GM12878 (cell line): ENCODE measurements at regions not wholly inside any gene's neighbourhood (a gene's known extent, or its start where the extent isn't known, plus 50 kb on each side); places are given as distances from the start of the nearest gene placed in this dataset.

Experiments
- ATF7 ChIP-seq: fragments of 450-650 bp; IDR thresholded peaks from 2 replicates; pipeline ENCODE4 v1.6.1; 2016; ENCODE audit warnings: low read depth, mild to moderate bottlenecking
- GATAD2B ChIP-seq: fragments of 450-650 bp; conservative IDR thresholded peaks from 2 replicates; pipeline ENCODE4 v1.6.1; 2017; ENCODE audit warnings: low read depth, mild to moderate bottlenecking, moderate library complexity
- JUND ChIP-seq: IDR thresholded peaks from 2 replicates; pipeline ENCODE4 v1.6.1; 2012; ENCODE audit warnings: low read depth, mild to moderate bottlenecking, low read length, improper control_type of control experiment, moderate library complexity
- MYC ChIP-seq: IDR thresholded peaks from 2 replicates; pipeline ENCODE4 v1.6.1; 2011; ENCODE audit warnings: mild to moderate bottlenecking, low read length, moderate library complexity, inconsistent platforms; ENCODE audit not compliant: insufficient read depth, insufficient replicate concordance, insufficient read length, severe bottlenecking
- NKRF ChIP-seq: fragments of 450-650 bp; conservative IDR thresholded peaks from 2 replicates; pipeline ENCODE4 v1.6.1; 2017; ENCODE audit warnings: mild to moderate bottlenecking, moderate library complexity
- STAT1 ChIP-seq: fragments of 450-650 bp; conservative IDR thresholded peaks from 2 replicates; pipeline ENCODE4 v1.6.1; 2014; ENCODE audit warnings: antibody characterized with exemption, mild to moderate bottlenecking
- ZBTB11 ChIP-seq: fragments of 450-650 bp; formaldehyde crosslinking; IDR thresholded peaks from 2 replicates; pipeline ENCODE4 v1.5.0; 2022; ENCODE audit warnings: mild to moderate bottlenecking, missing genetic modification characterization

- TF ChIP-seq ZBTB11 (CRISPR knock-in tag) (no peak), JUND (no peak), STAT1 (no peak), GATAD2B (no peak), MYC (no peak), NKRF (no peak), ATF7 (no peak)
Observed at GRCh38 chr3:72339670-72340030, 508.6 kb downstream of the SHQ1 start (continued).
